ENCODE measurements at regions not wholly inside any gene's neighbourhood (a gene's known extent, or its start where the extent isn't known, plus 50 kb on each side); places are given as distances from the start of the nearest gene placed in this dataset.
"Not testable (repeated sequence)": the region's sequence is repeated elsewhere in the genome, so short reads cannot be mapped to it uniquely, and the experiment has no call there.

- DNase-seq, result no peak
Measured at GRCh38 chr13:85597790-85598500, 201.3 kb downstream of the SLITRK6 start.

GRCh38 chr13:85592211-85592610 lies 207.0 kb downstream of the SLITRK6 start:
- no peak for DNase-seq

GRCh38 chr13:85590231-85590931 lies 208.8 kb downstream of the SLITRK6 start:
- no peak for DNase-seq

- DNase-seq, result peak; percentile 64
Measured at GRCh38 chr13:85589021-85589420, 210.2 kb downstream of the SLITRK6 start.

- no peak for DNase-seq
Measured at GRCh38 chr13:85588359-85588758, 210.9 kb downstream of the SLITRK6 start.

GRCh38 chr13:85586856-85587255 lies 212.4 kb downstream of the SLITRK6 start:
- DNase-seq, result no peak

- DNase-seq, result peak; percentile 95
Measured at GRCh38 chr13:85586422-85586831, 212.8 kb downstream of the SLITRK6 start.

- no peak for DNase-seq
Measured at GRCh38 chr13:85582890-85583289, 216.3 kb downstream of the SLITRK6 start.

- DNase-seq, result no peak
Measured at GRCh38 chr13:85575110-85575509, 224.1 kb downstream of the SLITRK6 start.

GRCh38 chr13:85567909-85568308 lies 231.3 kb downstream of the SLITRK6 start:
- no peak for DNase-seq

- DNase-seq, result no peak
Measured at GRCh38 chr13:85565652-85566051, 233.6 kb downstream of the SLITRK6 start.

- DNase-seq, result no peak
Measured at GRCh38 chr13:85564598-85564997, 234.6 kb downstream of the SLITRK6 start.

- DNase-seq, result no peak
Measured at GRCh38 chr13:85562282-85562681, 236.9 kb downstream of the SLITRK6 start.

- DNase-seq, result no peak
Measured at GRCh38 chr13:85557691-85558467, 241.3 kb downstream of the SLITRK6 start.

GRCh38 chr13:85551012-85551411 lies 248.2 kb downstream of the SLITRK6 start:
- no peak for DNase-seq

GRCh38 chr13:85549819-85550218 lies 249.4 kb downstream of the SLITRK6 start:
- DNase-seq, result no peak

- DNase-seq, result not testable (repeated sequence)
Measured at GRCh38 chr13:85548845-85549244, 250.4 kb downstream of the SLITRK6 start.

- no peak for DNase-seq
Measured at GRCh38 chr13:85545771-85546170, 253.4 kb downstream of the SLITRK6 start.

GRCh38 chr13:85544756-85545155 lies 254.5 kb downstream of the SLITRK6 start:
- DNase-seq, result no peak

GRCh38 chr13:85543144-85543543 lies 256.1 kb downstream of the SLITRK6 start:
- no peak for DNase-seq

GRCh38 chr13:85541476-85541875 lies 257.7 kb downstream of the SLITRK6 start:
- DNase-seq, result no peak

GRCh38 chr13:85538957-85539356 lies 260.3 kb downstream of the SLITRK6 start:
- DNase-seq, result no peak

- DNase-seq, result no peak
Measured at GRCh38 chr13:85537601-85538000, 261.6 kb downstream of the SLITRK6 start.

- no peak for DNase-seq
Measured at GRCh38 chr13:85536706-85537105, 262.5 kb downstream of the SLITRK6 start.
